Body of pancreas (tissue), 4 donors: ENCODE measurements at regions not wholly inside any gene's neighbourhood (a gene's known extent, or its start where the extent isn't known, plus 50 kb on each side); places are given as distances from the start of the nearest gene placed in this dataset.

Experiments
- POLR2A ChIP-seq, 3 donors: fragments of 450-650 bp; IDR thresholded peaks; one replicate each; pipeline ENCODE4 v1.6.1; 2016; ENCODE audit warnings: antibody characterized with exemption in 3 of 3, mild to moderate bottlenecking in 2 of 3
- TF ChIP-seq, protein P1 (sequence below), 7 experiments: fragments of 450-650 bp in 4 of 7; fragments of 200-600 bp in 3 of 7; sonication (generic) in 3 of 7; IDR thresholded peaks; one replicate each; pipeline ENCODE4 v1.5.1; 2016 to 2019; ENCODE audit warnings: antibody characterized with exemption in 7 of 7

DNA sequence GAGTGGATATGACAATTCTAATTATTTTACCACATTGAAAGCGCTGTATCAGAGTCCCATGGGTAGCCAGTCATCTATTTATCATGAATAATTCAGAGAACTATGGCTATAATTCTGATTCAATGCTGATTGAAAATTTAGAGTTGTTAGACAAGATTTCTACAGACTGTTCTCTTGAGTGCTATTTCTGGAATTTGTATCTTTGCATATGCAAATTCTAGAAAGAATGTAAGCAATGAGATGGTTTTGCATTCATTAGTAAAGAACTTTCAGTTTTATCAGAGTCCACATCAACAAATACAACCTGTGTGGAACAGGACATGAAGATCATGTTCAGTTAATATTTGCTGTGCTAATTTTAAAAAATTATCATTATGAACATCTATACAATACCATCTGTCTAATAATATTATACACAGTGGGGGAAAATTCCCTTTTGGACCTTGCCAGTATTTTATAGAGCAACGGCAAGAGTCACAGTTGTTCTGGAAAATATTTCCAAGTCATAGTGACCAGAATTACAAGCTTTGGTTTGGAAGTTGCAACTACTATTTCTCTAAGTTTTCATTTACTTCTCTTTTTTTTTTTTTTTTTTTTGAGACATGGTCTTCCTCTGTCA is 372.7 kb upstream of the PTGER4 start:
- TF ChIP-seq, protein P1, sequence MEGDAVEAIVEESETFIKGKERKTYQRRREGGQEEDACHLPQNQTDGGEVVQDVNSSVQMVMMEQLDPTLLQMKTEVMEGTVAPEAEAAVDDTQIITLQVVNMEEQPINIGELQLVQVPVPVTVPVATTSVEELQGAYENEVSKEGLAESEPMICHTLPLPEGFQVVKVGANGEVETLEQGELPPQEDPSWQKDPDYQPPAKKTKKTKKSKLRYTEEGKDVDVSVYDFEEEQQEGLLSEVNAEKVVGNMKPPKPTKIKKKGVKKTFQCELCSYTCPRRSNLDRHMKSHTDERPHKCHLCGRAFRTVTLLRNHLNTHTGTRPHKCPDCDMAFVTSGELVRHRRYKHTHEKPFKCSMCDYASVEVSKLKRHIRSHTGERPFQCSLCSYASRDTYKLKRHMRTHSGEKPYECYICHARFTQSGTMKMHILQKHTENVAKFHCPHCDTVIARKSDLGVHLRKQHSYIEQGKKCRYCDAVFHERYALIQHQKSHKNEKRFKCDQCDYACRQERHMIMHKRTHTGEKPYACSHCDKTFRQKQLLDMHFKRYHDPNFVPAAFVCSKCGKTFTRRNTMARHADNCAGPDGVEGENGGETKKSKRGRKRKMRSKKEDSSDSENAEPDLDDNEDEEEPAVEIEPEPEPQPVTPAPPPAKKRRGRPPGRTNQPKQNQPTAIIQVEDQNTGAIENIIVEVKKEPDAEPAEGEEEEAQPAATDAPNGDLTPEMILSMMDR (IDR thresholded peaks at IDR 0.05) = no peak
- TF ChIP-seq POLR2A (IDR thresholded peaks at IDR 0.05) = no peak
